Astrocyte (in vitro differentiated cells and primary cell): ENCODE measurements at regions not wholly inside any gene's neighbourhood (a gene's known extent, or its start where the extent isn't known, plus 50 kb on each side); places are given as distances from the start of the nearest gene placed in this dataset.

Source experiments
- DNase-seq: peaks from one replicate; pipeline ENCODE4 v3.0.0-alpha.2; 2010; ENCODE audit warnings: low read depth
- FAIRE-seq: peaks from 2 replicates; lab custom pipeline; 2011; peaks lifted over from hg19 to GRCh38; lab: Jason Lieb, UNC
- H2AFZ ChIP-seq: 2 replicates; pipeline ENCODE4 v1.6.0; 2012; ENCODE audit warnings: low read depth, low read length, inconsistent platforms
- H3K27ac ChIP-seq: 2 replicates; pipeline ENCODE4 v1.5.1; 2011; ENCODE audit warnings: low read depth, low read length, inconsistent platforms
- H3K27me3 ChIP-seq: 2 replicates; pipeline ENCODE4 v1.6.0; 2011; ENCODE audit warnings: low read length, inconsistent platforms; ENCODE audit not compliant: insufficient read depth
- H3K36me3 ChIP-seq: 2 replicates; pipeline ENCODE4 v1.5.1; 2011; ENCODE audit warnings: low read length, inconsistent platforms; ENCODE audit not compliant: insufficient read depth
- H3K4me1 ChIP-seq: 2 replicates; pipeline ENCODE4 v1.5.1; 2011; ENCODE audit warnings: low read length, inconsistent platforms; ENCODE audit not compliant: insufficient read depth
- H3K4me2 ChIP-seq: 2 replicates; pipeline ENCODE4 v1.6.0; 2012; ENCODE audit warnings: low read length, inconsistent platforms
- H3K4me3 ChIP-seq: 2 replicates; pipeline ENCODE4 v1.5.1; 2011; ENCODE audit warnings: low read depth, mild to moderate bottlenecking, low read length, inconsistent platforms; ENCODE audit not compliant: insufficient read depth
- H3K79me2 ChIP-seq: 2 replicates; pipeline ENCODE4 v1.6.0; 2012; ENCODE audit warnings: mild to moderate bottlenecking, low read length, inconsistent platforms; ENCODE audit not compliant: insufficient read depth
- H3K9ac ChIP-seq: 2 replicates; pipeline ENCODE4 v1.6.0; 2012; ENCODE audit warnings: mild to moderate bottlenecking, low read length, inconsistent platforms
- H3K9me3 ChIP-seq: 2 replicates; pipeline ENCODE4 v1.5.1; 2012; ENCODE audit warnings: low read depth, mild to moderate bottlenecking, low read length, inconsistent platforms; ENCODE audit not compliant: insufficient read depth
- H4K20me1 ChIP-seq: 2 replicates; pipeline ENCODE4 v1.6.0; 2012; ENCODE audit warnings: low read length, inconsistent platforms; ENCODE audit not compliant: insufficient read depth
- H3K27ac Mint-ChIP-seq: one replicate; pipeline ENCODE4 v1.8.0; 2021; ENCODE audit warnings: mild to moderate bottlenecking, mixed read lengths; ENCODE audit not compliant: unreplicated experiment
- H3K27me3 Mint-ChIP-seq: one replicate; pipeline ENCODE4 v1.8.0; 2021; ENCODE audit warnings: low read depth, mixed read lengths; ENCODE audit not compliant: unreplicated experiment
- H3K36me3 Mint-ChIP-seq: one replicate; pipeline ENCODE4 v1.8.0; 2021; ENCODE audit warnings: low read depth, mixed read lengths; ENCODE audit not compliant: unreplicated experiment
- H3K4me1 Mint-ChIP-seq: one replicate; pipeline ENCODE4 v1.8.0; 2021; ENCODE audit warnings: low read depth, mixed read lengths; ENCODE audit not compliant: unreplicated experiment
- H3K4me3 Mint-ChIP-seq: one replicate; pipeline ENCODE4 v1.8.0; 2021; ENCODE audit warnings: mild to moderate bottlenecking, moderate library complexity, mixed read lengths; ENCODE audit not compliant: unreplicated experiment
- H3K9me3 Mint-ChIP-seq: one replicate; pipeline ENCODE4 v1.8.0; 2021; ENCODE audit warnings: mild to moderate bottlenecking, mixed read lengths; ENCODE audit not compliant: unreplicated experiment
- EZH2 ChIP-seq: IDR thresholded peaks from 2 replicates; pipeline ENCODE4 v1.6.1; 2012; ENCODE audit warnings: mild to moderate bottlenecking, low read length, inconsistent platforms; ENCODE audit not compliant: insufficient read depth
- TF ChIP-seq, protein P1 (sequence below): IDR thresholded peaks from 2 replicates; pipeline ENCODE4 v1.5.1; 2011; ENCODE audit warnings: low read depth, mild to moderate bottlenecking, inconsistent platforms, low read length, moderate library complexity; ENCODE audit not compliant: insufficient read depth

GRCh38 chr4:177097291-177097690 lies 212.4 kb upstream of the NEIL3 start:
- Histone ChIP-seq H3K27me3 (no peaks in the 10 kb centered on the region), H2AFZ (no peak overlapping the region), H3K9ac (no peak overlapping the region), H3K9me3 (no peaks in the 10 kb centered on the region), H3K4me1 (no peaks in the 10 kb centered on the region), H4K20me1 (no peaks in the 10 kb centered on the region), H3K4me3 (no peak overlapping the region), H3K79me2 (no peaks in the 10 kb centered on the region), H3K4me2 (no peak overlapping the region), H3K36me3 (no peaks in the 10 kb centered on the region), H3K27ac (no peak overlapping the region)
- Mint-ChIP-seq H3K4me1 (peaks cover 6% of the 10 kb centered on the region), H3K36me3 (no peaks in the 10 kb centered on the region), H3K27me3 (peaks cover 2% of the 10 kb centered on the region), H3K27ac (no peak overlapping the region), H3K4me3 (no peak overlapping the region), H3K9me3 (no peaks in the 10 kb centered on the region)
- FAIRE-seq = no peak
- DNase-seq = no peak
- TF ChIP-seq, protein P1, sequence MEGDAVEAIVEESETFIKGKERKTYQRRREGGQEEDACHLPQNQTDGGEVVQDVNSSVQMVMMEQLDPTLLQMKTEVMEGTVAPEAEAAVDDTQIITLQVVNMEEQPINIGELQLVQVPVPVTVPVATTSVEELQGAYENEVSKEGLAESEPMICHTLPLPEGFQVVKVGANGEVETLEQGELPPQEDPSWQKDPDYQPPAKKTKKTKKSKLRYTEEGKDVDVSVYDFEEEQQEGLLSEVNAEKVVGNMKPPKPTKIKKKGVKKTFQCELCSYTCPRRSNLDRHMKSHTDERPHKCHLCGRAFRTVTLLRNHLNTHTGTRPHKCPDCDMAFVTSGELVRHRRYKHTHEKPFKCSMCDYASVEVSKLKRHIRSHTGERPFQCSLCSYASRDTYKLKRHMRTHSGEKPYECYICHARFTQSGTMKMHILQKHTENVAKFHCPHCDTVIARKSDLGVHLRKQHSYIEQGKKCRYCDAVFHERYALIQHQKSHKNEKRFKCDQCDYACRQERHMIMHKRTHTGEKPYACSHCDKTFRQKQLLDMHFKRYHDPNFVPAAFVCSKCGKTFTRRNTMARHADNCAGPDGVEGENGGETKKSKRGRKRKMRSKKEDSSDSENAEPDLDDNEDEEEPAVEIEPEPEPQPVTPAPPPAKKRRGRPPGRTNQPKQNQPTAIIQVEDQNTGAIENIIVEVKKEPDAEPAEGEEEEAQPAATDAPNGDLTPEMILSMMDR = no peak
- no peak for TF ChIP-seq EZH2

DNA sequence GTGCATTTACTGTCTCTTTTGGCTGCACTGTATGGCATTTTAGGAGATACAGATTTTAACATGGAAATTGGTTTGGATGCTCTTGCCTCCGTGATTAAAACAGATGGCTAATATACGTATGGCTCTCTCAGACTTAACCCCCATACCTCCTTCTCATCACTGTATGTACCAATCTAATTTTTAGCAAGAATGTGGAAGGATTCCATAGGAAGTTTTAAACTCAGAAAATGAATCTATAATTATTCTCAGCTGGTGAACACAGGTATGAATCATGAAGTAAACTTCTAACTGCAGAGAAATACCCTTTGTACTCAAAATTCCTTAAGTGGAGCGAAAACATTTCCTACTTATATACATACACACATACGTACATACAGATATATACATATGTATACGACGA lies 210.5 kb upstream of the NEIL3 start:
- no peaks in the 10 kb centered on the region for H3K4me1 ChIP-seq
- no peak overlapping the region for H2AFZ ChIP-seq
- H3K27me3 ChIP-seq = no peaks in the 10 kb centered on the region
- Mint-ChIP-seq H3K36me3 (no peaks in the 10 kb centered on the region), H3K27ac (no peak overlapping the region), H3K4me1 (no peaks in the 10 kb centered on the region), H3K4me3 (no peak overlapping the region), H3K27me3 (peaks cover 2% of the 10 kb centered on the region), H3K9me3 (no peaks in the 10 kb centered on the region)
- no peak overlapping the region for H3K4me2 ChIP-seq
- H3K36me3 ChIP-seq = no peaks in the 10 kb centered on the region
- no peaks in the 10 kb centered on the region for H4K20me1 ChIP-seq
- no peak overlapping the region for H3K9ac ChIP-seq
- no peaks in the 10 kb centered on the region for H3K9me3 ChIP-seq
- DNase-seq (no peak), FAIRE-seq (no peak)
- no peaks in the 10 kb centered on the region for H3K79me2 ChIP-seq
- no peak overlapping the region for H3K27ac ChIP-seq
- no peak overlapping the region for H3K4me3 ChIP-seq
- TF ChIP-seq, protein P1 = no peak
- TF ChIP-seq EZH2 = no peak

DNA sequence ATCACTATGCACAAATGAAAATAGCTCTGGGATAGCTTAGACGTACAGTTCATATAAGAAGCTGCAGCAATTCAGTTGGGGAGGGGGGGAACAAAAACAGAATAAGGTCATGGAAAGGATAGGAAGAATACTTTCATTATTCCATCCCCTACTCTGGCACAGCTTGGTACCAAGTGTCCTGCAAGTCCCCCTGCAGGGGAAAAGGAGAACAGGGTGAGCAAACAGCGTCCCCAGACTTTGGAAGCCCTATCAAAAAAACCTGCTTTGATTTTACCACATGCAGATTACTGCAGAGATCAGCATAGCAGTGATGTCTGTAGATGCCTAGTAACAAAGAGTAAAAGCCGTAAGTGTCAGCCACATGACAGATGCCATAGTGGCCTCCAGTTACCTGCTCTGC lies 209.4 kb upstream of the NEIL3 start:
- no peaks in the 10 kb centered on the region for H3K36me3 ChIP-seq
- H3K4me2 ChIP-seq = no peak overlapping the region
- TF ChIP-seq EZH2 = no peak
- TF ChIP-seq, protein P1 = no peak
- no peak overlapping the region for H3K4me3 ChIP-seq
- Mint-ChIP-seq H3K27me3 (peaks cover 2% of the 10 kb centered on the region), H3K4me3 (no peak overlapping the region), H3K27ac (no peak overlapping the region), H3K4me1 (no peaks in the 10 kb centered on the region), H3K9me3 (no peaks in the 10 kb centered on the region), H3K36me3 (no peaks in the 10 kb centered on the region)
- no peaks in the 10 kb centered on the region for H4K20me1 ChIP-seq
- no peak overlapping the region for H3K9ac ChIP-seq
- H3K9me3 ChIP-seq = no peaks in the 10 kb centered on the region
- H3K27me3 ChIP-seq = no peaks in the 10 kb centered on the region
- no peak overlapping the region for H2AFZ ChIP-seq
- no peaks in the 10 kb centered on the region for H3K79me2 ChIP-seq
- DNase-seq (no peak), FAIRE-seq (no peak)
- no peak overlapping the region for H3K27ac ChIP-seq
- no peaks in the 10 kb centered on the region for H3K4me1 ChIP-seq
